ENCODE measurements at regions not wholly inside any gene's neighbourhood (a gene's known extent, or its start where the extent isn't known, plus 50 kb on each side); places are given as distances from the start of the nearest gene placed in this dataset.

- no peak overlapping the region for H3K4me3 ChIP-seq (ENCODE audit: low read length)
- TF ChIP-seq EZH2phosphoT487 (IDR thresholded peaks at IDR 0.05; ENCODE audit: low read depth) (no peak), CTCF (IDR thresholded peaks at IDR 0.05; ENCODE audit: low read depth, low read length) (no peak)
- H3K79me2 ChIP-seq (ENCODE audit: low read length) = no peaks in the 10 kb centered on the region
- H3K27me3 ChIP-seq (ENCODE audit: low read depth, low read length) = peaks cover 6% of the 10 kb centered on the region
- H3K4me1 ChIP-seq (ENCODE audit: low read length) = peaks cover 2% of the 10 kb centered on the region; the same call in 1 of the 2 replicates
- no peaks in the 10 kb centered on the region for H3K9me3 ChIP-seq (ENCODE audit: insufficient read depth, low read length)
- H3K4me2 ChIP-seq (ENCODE audit: low read length) = no peak overlapping the region
- no peak overlapping the region for H3K9ac ChIP-seq (ENCODE audit: low read length)
- no peak overlapping the region for H3K27ac ChIP-seq (ENCODE audit: low read length)
- no peak overlapping the region for H2AFZ ChIP-seq (ENCODE audit: low read depth, low read length)
- H4K20me1 ChIP-seq (ENCODE audit: insufficient read depth, low read length) = no peaks in the 10 kb centered on the region
- no peaks in the 10 kb centered on the region for H3K36me3 ChIP-seq (replicated peaks; ENCODE audit: low read depth, low read length)
These were observed 74.5 kb upstream of the NCAM1 start for GRCh38 chr11:112886434-112887370.

GRCh38 chr11:112889446-112889845, 71.8 kb upstream of the NCAM1 start:
- no peak overlapping the region for H3K4me3 ChIP-seq (ENCODE audit: low read length)
- H2AFZ ChIP-seq (ENCODE audit: low read depth, low read length) = no peak overlapping the region
- no peaks in the 10 kb centered on the region for H3K36me3 ChIP-seq (replicated peaks; ENCODE audit: low read depth, low read length)
- TF ChIP-seq CTCF (IDR thresholded peaks at IDR 0.05; ENCODE audit: low read depth, low read length) (no peak), EZH2phosphoT487 (IDR thresholded peaks at IDR 0.05; ENCODE audit: low read depth) (no peak)
- H3K9me3 ChIP-seq (ENCODE audit: insufficient read depth, low read length) = no peaks in the 10 kb centered on the region
- H4K20me1 ChIP-seq (ENCODE audit: insufficient read depth, low read length) = no peaks in the 10 kb centered on the region
- H3K27me3 ChIP-seq (ENCODE audit: low read depth, low read length) = peaks cover 16% of the 10 kb centered on the region
- H3K4me2 ChIP-seq (ENCODE audit: low read length) = no peak overlapping the region
- H3K4me1 ChIP-seq (ENCODE audit: low read length) = peaks cover 6% of the 10 kb centered on the region; the same call in 1 of the 2 replicates
- no peak overlapping the region for H3K9ac ChIP-seq (ENCODE audit: low read length)
- H3K27ac ChIP-seq (ENCODE audit: low read length) = no peak overlapping the region
- no peaks in the 10 kb centered on the region for H3K79me2 ChIP-seq (ENCODE audit: low read length)

GRCh38 chr11:112899235-112900006, 61.8 kb upstream of the NCAM1 start:
- H3K9ac ChIP-seq (ENCODE audit: low read length) = no peak overlapping the region
- H3K4me1 ChIP-seq (ENCODE audit: low read length) = no peaks in the 10 kb centered on the region
- H2AFZ ChIP-seq (ENCODE audit: low read depth, low read length) = no peak overlapping the region
- H3K9me3 ChIP-seq (ENCODE audit: insufficient read depth, low read length) = no peaks in the 10 kb centered on the region
- no peaks in the 10 kb centered on the region for H4K20me1 ChIP-seq (ENCODE audit: insufficient read depth, low read length)
- H3K79me2 ChIP-seq (ENCODE audit: low read length) = no peaks in the 10 kb centered on the region
- H3K27ac ChIP-seq (ENCODE audit: low read length) = no peak overlapping the region
- no peaks in the 10 kb centered on the region for H3K36me3 ChIP-seq (replicated peaks; ENCODE audit: low read depth, low read length)
- H3K4me2 ChIP-seq (ENCODE audit: low read length) = no peak overlapping the region
- TF ChIP-seq EZH2phosphoT487 (IDR thresholded peaks at IDR 0.05; ENCODE audit: low read depth) (no peak), CTCF (IDR thresholded peaks at IDR 0.05; ENCODE audit: low read depth, low read length) (no peak)
- no peaks in the 10 kb centered on the region for H3K27me3 ChIP-seq (ENCODE audit: low read depth, low read length)
- H3K4me3 ChIP-seq (ENCODE audit: low read length) = no peak overlapping the region

GRCh38 chr11:112901924-112902323, 59.3 kb upstream of the NCAM1 start:
- Histone ChIP-seq H3K9me3 (ENCODE audit: insufficient read depth, low read length) (no peaks in the 10 kb centered on the region), H3K79me2 (ENCODE audit: low read length) (no peaks in the 10 kb centered on the region), H3K4me2 (ENCODE audit: low read length) (no peak overlapping the region), H4K20me1 (ENCODE audit: insufficient read depth, low read length) (no peaks in the 10 kb centered on the region), H3K36me3 (replicated peaks; ENCODE audit: low read depth, low read length) (no peaks in the 10 kb centered on the region), H3K27ac (ENCODE audit: low read length) (no peak overlapping the region), H3K4me1 (ENCODE audit: low read length) (no peaks in the 10 kb centered on the region), H3K4me3 (ENCODE audit: low read length) (no peak overlapping the region), H3K9ac (ENCODE audit: low read length) (no peak overlapping the region), H2AFZ (ENCODE audit: low read depth, low read length) (no peak overlapping the region), H3K27me3 (ENCODE audit: low read depth, low read length) (no peaks in the 10 kb centered on the region)
- TF ChIP-seq EZH2phosphoT487 (IDR thresholded peaks at IDR 0.05; ENCODE audit: low read depth) (no peak), CTCF (IDR thresholded peaks at IDR 0.05; ENCODE audit: low read depth, low read length) (no peak)

Measured in OCI-LY3 (cell line).